ENCODE measurements at regions not wholly inside any gene's neighbourhood (a gene's known extent, or its start where the extent isn't known, plus 50 kb on each side); places are given as distances from the start of the nearest gene placed in this dataset.

GRCh38 chr6:14883921-14884320 is 361.9 kb upstream of the JARID2 start:
- no peak for DNase-seq (ENCODE audit: low read depth in 2 of 2)
- H3K4me3 ChIP-seq (replicated peaks in 1 of 2; ENCODE audit: low read depth in 2 of 2, low read length in 2 of 2), result no peak overlapping the region
- TF ChIP-seq CTCF (IDR thresholded peaks at IDR 0.05; ENCODE audit: low read depth, low read length), result no peak

DNA sequence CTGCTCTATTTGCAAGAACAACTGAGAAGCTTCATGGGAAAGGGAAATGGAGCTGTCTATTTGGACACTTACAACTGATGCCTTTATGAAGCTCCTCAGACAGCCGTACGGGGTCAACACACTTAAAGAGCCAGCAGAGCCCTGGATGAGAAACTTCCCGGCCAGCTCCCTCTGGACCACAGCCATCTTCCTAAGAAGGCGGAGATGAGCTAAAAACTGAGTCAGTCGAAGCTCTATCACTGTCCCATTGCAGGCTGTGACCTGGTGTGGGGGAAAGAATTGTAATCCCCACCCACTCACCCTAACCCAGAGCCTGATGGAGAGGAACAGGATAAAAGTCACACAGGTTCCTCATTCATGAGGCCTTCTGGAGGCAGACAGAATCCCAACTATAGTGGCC is 360.4 kb upstream of the JARID2 start:
- no peak for TF ChIP-seq CTCF (IDR thresholded peaks at IDR 0.05; ENCODE audit: low read depth, low read length)
- peak; percentile 26 to 42 for DNase-seq (ENCODE audit: low read depth in 2 of 2)
- H3K4me3 ChIP-seq (replicated peaks in 1 of 2; ENCODE audit: low read depth in 2 of 2, low read length in 2 of 2), result no peak overlapping the region

DNA sequence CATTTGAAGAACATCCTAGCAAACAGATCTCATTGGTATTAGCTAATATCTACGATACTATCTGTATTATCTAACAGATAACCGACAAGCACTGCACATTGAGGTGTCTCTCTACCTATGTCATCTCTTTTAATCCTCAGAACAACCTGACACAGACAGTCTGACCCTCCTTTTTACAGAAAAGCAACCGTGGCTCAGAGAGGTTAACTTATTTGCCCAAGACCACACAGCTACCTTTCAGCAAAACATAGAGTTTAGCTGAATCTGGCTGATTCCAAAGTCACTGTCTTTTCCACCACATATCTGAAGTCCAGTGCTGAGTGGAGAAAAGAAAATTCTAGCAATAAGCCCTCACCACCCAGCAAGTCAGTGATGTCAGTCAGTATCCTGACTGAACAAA is 358.7 kb upstream of the JARID2 start:
- H3K4me3 ChIP-seq (replicated peaks in 1 of 2; ENCODE audit: low read depth in 2 of 2, low read length in 2 of 2), result no peak overlapping the region
- DNase-seq (ENCODE audit: low read depth in 2 of 2), result no peak
- TF ChIP-seq CTCF (IDR thresholded peaks at IDR 0.05; ENCODE audit: low read depth, low read length), result no peak

DNA sequence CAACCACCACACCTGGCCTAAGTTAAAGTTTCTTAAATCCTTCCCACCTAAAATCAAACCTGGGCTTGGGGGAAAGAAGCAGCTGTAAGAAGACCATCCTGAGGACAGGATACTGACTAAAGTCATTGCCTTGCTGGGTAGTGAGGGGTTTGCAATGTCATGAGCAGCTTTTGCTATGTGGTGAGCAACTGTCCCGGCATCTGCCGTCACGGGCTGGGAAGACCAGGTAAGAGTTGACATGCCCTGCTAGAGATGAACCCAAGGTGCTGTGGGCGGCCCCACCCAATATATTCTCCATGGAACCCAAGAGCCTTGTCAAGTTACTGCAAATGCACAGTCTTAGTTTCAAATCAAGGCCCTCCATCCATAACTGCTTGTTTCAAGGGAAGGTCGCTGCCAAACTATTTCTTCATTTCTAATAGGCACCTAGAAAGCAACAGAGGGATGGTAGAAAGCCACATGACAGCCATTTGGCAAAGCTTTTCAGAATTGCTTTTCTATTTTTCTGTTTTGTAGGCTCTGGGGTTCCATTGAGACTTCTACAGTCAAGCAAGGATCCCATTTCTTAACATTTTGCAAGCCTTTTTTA is 357.8 kb upstream of the JARID2 start:
- no peak for TF ChIP-seq CTCF (IDR thresholded peaks at IDR 0.05; ENCODE audit: low read depth, low read length)
- H3K4me3 ChIP-seq (replicated peaks in 1 of 2; ENCODE audit: low read depth in 2 of 2, low read length in 2 of 2), result no peak overlapping the region
- no peak for DNase-seq (ENCODE audit: low read depth in 2 of 2)

DNA sequence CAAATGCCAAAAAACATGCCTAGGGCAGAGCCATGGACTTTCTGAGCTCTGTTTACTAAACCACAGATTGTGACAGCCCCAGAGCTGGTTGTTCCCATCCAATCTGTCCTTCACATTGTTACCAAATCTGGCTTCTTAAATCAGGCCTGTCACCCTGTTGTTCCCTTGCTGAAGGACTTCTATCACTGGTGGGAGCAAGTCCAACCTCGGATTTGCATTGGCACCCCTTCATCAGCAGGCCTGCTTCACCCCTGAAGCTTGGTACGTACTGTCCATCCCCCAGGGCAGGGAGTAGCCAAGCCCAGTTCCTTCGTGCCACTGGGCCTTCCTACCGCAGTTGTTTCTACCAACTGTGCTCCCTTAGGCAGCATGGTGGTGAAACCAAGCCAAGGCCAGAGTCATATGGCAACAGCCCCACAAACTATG is 357.3 kb upstream of the JARID2 start:
- no peak overlapping the region for H3K4me3 ChIP-seq (replicated peaks in 1 of 2; ENCODE audit: low read depth in 2 of 2, low read length in 2 of 2)
- no peak for DNase-seq (ENCODE audit: low read depth in 2 of 2)
- TF ChIP-seq CTCF (IDR thresholded peaks at IDR 0.05; ENCODE audit: low read depth, low read length), result no peak

DNA sequence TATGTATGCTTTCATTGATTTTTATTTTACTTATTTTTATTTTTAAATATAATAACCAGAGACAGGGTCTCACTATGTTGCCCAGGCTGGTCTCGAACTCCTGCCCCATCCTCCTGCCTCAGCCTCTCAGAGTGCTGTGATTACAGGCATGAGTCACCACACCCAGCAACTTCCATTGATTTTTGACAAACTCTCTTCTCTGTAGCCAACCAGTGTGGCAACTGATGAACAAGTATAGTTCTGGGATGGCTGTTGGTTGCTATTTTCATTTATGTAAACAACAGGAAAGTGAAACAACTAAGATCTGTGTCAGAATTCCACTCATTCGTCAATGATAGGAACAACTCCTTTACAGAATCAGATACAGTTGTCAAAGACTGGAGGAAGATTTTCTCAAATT is 356.7 kb upstream of the JARID2 start:
- no peak for TF ChIP-seq CTCF (IDR thresholded peaks at IDR 0.05; ENCODE audit: low read depth, low read length)
- peak; percentile 32 to 46 for DNase-seq (ENCODE audit: low read depth in 2 of 2)

More for the DNA sequence above, 356.7 kb upstream of the JARID2 start:
- no peak overlapping the region for H3K4me3 ChIP-seq (replicated peaks in 1 of 2; ENCODE audit: low read depth in 2 of 2, low read length in 2 of 2)
